ENCODE measurements at regions not wholly inside any gene's neighbourhood (a gene's known extent, or its start where the extent isn't known, plus 50 kb on each side); places are given as distances from the start of the nearest gene placed in this dataset.

- DNase-seq (no peak), ATAC-seq (ENCODE audit: low read depth in 2 of 2) (no peak)
- Mint-ChIP-seq H3K4me3 (no peak overlapping the region), H3K9me3 (no peaks in the 10 kb centered on the region), H3K27me3 (peaks cover 4% of the 10 kb centered on the region), H3K36me3 (no peaks in the 10 kb centered on the region), H3K27ac (no peak overlapping the region), H3K4me1 (no peaks in the 10 kb centered on the region)
- Histone ChIP-seq H3K4me1 (ENCODE audit: control insufficient read depth, insufficient read depth, low read length, poor library complexity, severe bottlenecking) (no peaks in the 10 kb centered on the region), H3K9me3 (ENCODE audit: control insufficient read depth in 2 of 2, low read length in 2 of 2) (no peaks in the 10 kb centered on the region), H3K36me3 (ENCODE audit: control insufficient read depth, insufficient read depth, low read length) (no peaks in the 10 kb centered on the region), H3K27ac (ENCODE audit: insufficient read depth, low read length, poor library complexity, severe bottlenecking) (no peak overlapping the region), H3K4me3 (ENCODE audit: low read depth, low read length) (no peak overlapping the region), H3K27me3 (ENCODE audit: control insufficient read depth, insufficient read depth, low read length) (no peaks in the 10 kb centered on the region)
Measured at GRCh38 chr4:141348125-141348524, 127.4 kb downstream of the ZNF330 start.

GRCh38 chr4:141348573-141348972 lies 127.9 kb downstream of the ZNF330 start:
- Mint-ChIP-seq H3K36me3 (no peaks in the 10 kb centered on the region), H3K4me1 (no peaks in the 10 kb centered on the region), H3K9me3 (no peaks in the 10 kb centered on the region), H3K27me3 (peaks cover 4% of the 10 kb centered on the region), H3K27ac (no peak overlapping the region), H3K4me3 (no peak overlapping the region)
- no peaks in the 10 kb centered on the region for H3K9me3 ChIP-seq (ENCODE audit: control insufficient read depth in 2 of 2, low read length in 2 of 2)
- H3K4me1 ChIP-seq (ENCODE audit: control insufficient read depth, insufficient read depth, low read length, poor library complexity, severe bottlenecking) = no peaks in the 10 kb centered on the region
- H3K36me3 ChIP-seq (ENCODE audit: control insufficient read depth, insufficient read depth, low read length) = no peaks in the 10 kb centered on the region
- no peak overlapping the region for H3K4me3 ChIP-seq (ENCODE audit: low read depth, low read length)
- DNase-seq (no peak), ATAC-seq (ENCODE audit: low read depth in 2 of 2) (no peak)
- no peak overlapping the region for H3K27ac ChIP-seq (ENCODE audit: insufficient read depth, low read length, poor library complexity, severe bottlenecking)
- H3K27me3 ChIP-seq (ENCODE audit: control insufficient read depth, insufficient read depth, low read length) = no peaks in the 10 kb centered on the region

- ATAC-seq (ENCODE audit: low read depth in 2 of 2) (no peak), DNase-seq (no peak)
- Mint-ChIP-seq H3K9me3 (no peaks in the 10 kb centered on the region), H3K27ac (no peak overlapping the region), H3K4me1 (no peaks in the 10 kb centered on the region), H3K4me3 (no peak overlapping the region), H3K27me3 (peaks cover 4% of the 10 kb centered on the region), H3K36me3 (no peaks in the 10 kb centered on the region)
- H3K9me3 ChIP-seq (ENCODE audit: control insufficient read depth in 2 of 2, low read length in 2 of 2) = no peaks in the 10 kb centered on the region
- H3K27me3 ChIP-seq (ENCODE audit: control insufficient read depth, insufficient read depth, low read length) = no peaks in the 10 kb centered on the region
- no peaks in the 10 kb centered on the region for H3K36me3 ChIP-seq (ENCODE audit: control insufficient read depth, insufficient read depth, low read length)
- H3K4me3 ChIP-seq (ENCODE audit: low read depth, low read length) = no peak overlapping the region
- no peak overlapping the region for H3K27ac ChIP-seq (ENCODE audit: insufficient read depth, low read length, poor library complexity, severe bottlenecking)
- no peaks in the 10 kb centered on the region for H3K4me1 ChIP-seq (ENCODE audit: control insufficient read depth, insufficient read depth, low read length, poor library complexity, severe bottlenecking)
Measured at GRCh38 chr4:141349236-141349635, 128.5 kb downstream of the ZNF330 start.

GRCh38 chr4:141350122-141350905 lies 129.6 kb downstream of the ZNF330 start:
- Histone ChIP-seq H3K27ac (ENCODE audit: insufficient read depth, low read length, poor library complexity, severe bottlenecking) (no peak overlapping the region), H3K4me3 (ENCODE audit: low read depth, low read length) (no peak overlapping the region), H3K27me3 (ENCODE audit: control insufficient read depth, insufficient read depth, low read length) (no peaks in the 10 kb centered on the region), H3K36me3 (ENCODE audit: control insufficient read depth, insufficient read depth, low read length) (no peaks in the 10 kb centered on the region), H3K9me3 (ENCODE audit: control insufficient read depth in 2 of 2, low read length in 2 of 2) (no peaks in the 10 kb centered on the region), H3K4me1 (ENCODE audit: control insufficient read depth, insufficient read depth, low read length, poor library complexity, severe bottlenecking) (no peaks in the 10 kb centered on the region)
- no peaks in the 10 kb centered on the region for H3K4me1 Mint-ChIP-seq
- H3K9me3 Mint-ChIP-seq = no peaks in the 10 kb centered on the region
- DNase-seq (no peak), ATAC-seq (ENCODE audit: low read depth in 2 of 2) (no peak)
- H3K4me3 Mint-ChIP-seq = no peak overlapping the region
- no peak overlapping the region for H3K27ac Mint-ChIP-seq
- no peaks in the 10 kb centered on the region for H3K36me3 Mint-ChIP-seq
- peaks cover 4% of the 10 kb centered on the region for H3K27me3 Mint-ChIP-seq

- ATAC-seq (ENCODE audit: low read depth in 2 of 2) = no peak
- H3K4me1 Mint-ChIP-seq = no peaks in the 10 kb centered on the region
Measured at GRCh38 chr4:141352331-141352730, 131.6 kb downstream of the ZNF330 start.

GRCh38 chr4:141352909-141353525 lies 132.3 kb downstream of the ZNF330 start:
- H3K4me3 ChIP-seq (ENCODE audit: low read depth, low read length) = no peak overlapping the region

More at GRCh38 chr4:141352331-141352730, 131.6 kb downstream of the ZNF330 start:
- no peaks in the 10 kb centered on the region for H3K27me3 ChIP-seq (ENCODE audit: control insufficient read depth, insufficient read depth, low read length)
- no peaks in the 10 kb centered on the region for H3K36me3 ChIP-seq (ENCODE audit: control insufficient read depth, insufficient read depth, low read length)
- H3K9me3 Mint-ChIP-seq = no peaks in the 10 kb centered on the region
- H3K4me1 ChIP-seq (ENCODE audit: control insufficient read depth, insufficient read depth, low read length, poor library complexity, severe bottlenecking) = no peaks in the 10 kb centered on the region
- peaks cover 4% of the 10 kb centered on the region for H3K27me3 Mint-ChIP-seq
- H3K9me3 ChIP-seq (ENCODE audit: control insufficient read depth in 2 of 2, low read length in 2 of 2) = no peaks in the 10 kb centered on the region
- H3K4me3 ChIP-seq (ENCODE audit: low read depth, low read length) = no peak overlapping the region
- no peak for DNase-seq
- H3K36me3 Mint-ChIP-seq = no peaks in the 10 kb centered on the region
- H3K27ac ChIP-seq (ENCODE audit: insufficient read depth, low read length, poor library complexity, severe bottlenecking) = no peak overlapping the region
- no peak overlapping the region for H3K4me3 Mint-ChIP-seq
- H3K27ac Mint-ChIP-seq = no peak overlapping the region

GRCh38 chr4:141356321-141356962 lies 135.7 kb downstream of the ZNF330 start:
- H3K36me3 Mint-ChIP-seq = no peaks in the 10 kb centered on the region
- ATAC-seq (ENCODE audit: low read depth in 2 of 2) (no peak), DNase-seq (no peak)
- H3K27ac Mint-ChIP-seq = no peak overlapping the region
- H3K27me3 Mint-ChIP-seq = no peaks in the 10 kb centered on the region
- no peaks in the 10 kb centered on the region for H3K9me3 ChIP-seq (ENCODE audit: control insufficient read depth in 2 of 2, low read length in 2 of 2)
- no peak overlapping the region for H3K4me3 ChIP-seq (ENCODE audit: low read depth, low read length)
- no peaks in the 10 kb centered on the region for H3K4me1 ChIP-seq (ENCODE audit: control insufficient read depth, insufficient read depth, low read length, poor library complexity, severe bottlenecking)
- H3K36me3 ChIP-seq (ENCODE audit: control insufficient read depth, insufficient read depth, low read length) = no peaks in the 10 kb centered on the region
- no peaks in the 10 kb centered on the region for H3K4me1 Mint-ChIP-seq
- H3K9me3 Mint-ChIP-seq = peaks cover 0 to 4% (median 0%) of the 10 kb centered on the region in 7 donors
- H3K27me3 ChIP-seq (ENCODE audit: control insufficient read depth, insufficient read depth, low read length) = no peaks in the 10 kb centered on the region
- no peak overlapping the region for H3K27ac ChIP-seq (ENCODE audit: insufficient read depth, low read length, poor library complexity, severe bottlenecking)
- no peak overlapping the region for H3K4me3 Mint-ChIP-seq

More at GRCh38 chr4:141352909-141353525, 132.3 kb downstream of the ZNF330 start:
- no peaks in the 10 kb centered on the region for H3K4me1 ChIP-seq (ENCODE audit: control insufficient read depth, insufficient read depth, low read length, poor library complexity, severe bottlenecking)
- no peaks in the 10 kb centered on the region for H3K9me3 ChIP-seq (ENCODE audit: control insufficient read depth in 2 of 2, low read length in 2 of 2)
- DNase-seq = no peak
- H3K36me3 ChIP-seq (ENCODE audit: control insufficient read depth, insufficient read depth, low read length) = no peaks in the 10 kb centered on the region
- Mint-ChIP-seq H3K4me1 (no peaks in the 10 kb centered on the region), H3K9me3 (no peaks in the 10 kb centered on the region), H3K4me3 (no peak overlapping the region), H3K27me3 (peaks cover 4% of the 10 kb centered on the region), H3K27ac (no peak overlapping the region), H3K36me3 (no peaks in the 10 kb centered on the region)
- no peak for ATAC-seq (ENCODE audit: low read depth in 2 of 2)
- H3K27ac ChIP-seq (ENCODE audit: insufficient read depth, low read length, poor library complexity, severe bottlenecking) = no peak overlapping the region
- no peaks in the 10 kb centered on the region for H3K27me3 ChIP-seq (ENCODE audit: control insufficient read depth, insufficient read depth, low read length)

All from CD4-positive, CD25-positive, alpha-beta regulatory T cell (primary cell).